BE2C (cell line): ENCODE measurements at regions not wholly inside any gene's neighbourhood (a gene's known extent, or its start where the extent isn't known, plus 50 kb on each side); places are given as distances from the start of the nearest gene placed in this dataset.
"Not testable (repeated sequence)": the region's sequence is repeated elsewhere in the genome, so short reads cannot be mapped to it uniquely, and the experiment has no call there.

ENCODE experiments used
- DNase-seq: peaks from one replicate; pipeline ENCODE4 v3.0.0-alpha.2; 2020
- H3K27me3 ChIP-seq: fragments of 250-450 bp; sonication (Bioruptor Pico); 2 replicates; pipeline ENCODE4 v1.5.1; 2020; ENCODE audit warnings: mild to moderate bottlenecking
- H3K36me3 ChIP-seq: fragments of 250-450 bp; sonication (Bioruptor Pico); 2 replicates; pipeline ENCODE4 v1.5.1; 2020; ENCODE audit warnings: mild to moderate bottlenecking
- H3K4me1 ChIP-seq: fragments of 250-450 bp; sonication (Bioruptor Pico); 2 replicates; pipeline ENCODE4 v1.5.1; 2020
- H3K4me3 ChIP-seq: 2 replicates; pipeline ENCODE4 v1.5.1; 2011; ENCODE audit warnings: low read depth, low read length
- H3K9me3 ChIP-seq: fragments of 250-450 bp; sonication (Bioruptor Pico); 2 replicates; pipeline ENCODE4 v1.5.1; 2020
- TF ChIP-seq, protein P1 (sequence below): IDR thresholded peaks from 2 replicates; pipeline ENCODE4 v1.5.1; 2012; ENCODE audit warnings: mild to moderate bottlenecking, low read depth, low read length

DNA sequence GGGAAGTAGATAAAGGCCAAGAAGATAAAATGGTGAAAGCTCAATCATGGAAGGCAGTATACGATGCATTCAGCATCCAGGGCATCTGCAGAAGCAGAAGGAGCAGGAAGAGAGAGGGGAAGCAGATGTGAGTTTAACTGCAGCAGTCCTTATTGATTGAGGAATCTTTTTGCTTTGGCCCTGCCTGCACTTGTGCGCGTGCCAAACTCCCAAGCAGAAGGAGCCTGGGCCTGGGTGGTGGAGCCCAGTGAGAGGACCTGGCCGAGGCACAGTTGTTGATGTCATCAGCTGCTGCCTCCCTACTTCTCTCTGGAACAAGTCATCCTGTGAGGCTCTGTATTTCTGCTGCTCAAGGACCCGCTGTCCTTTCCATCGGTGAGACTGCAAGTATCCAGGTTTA, 65.5 kb upstream of the ROPN1 start:
- Histone ChIP-seq H3K27me3 (no peaks in the 10 kb centered on the region), H3K9me3 (no peaks in the 10 kb centered on the region), H3K36me3 (no peaks in the 10 kb centered on the region), H3K4me1 (peaks cover 39% of the 10 kb centered on the region), H3K4me3 (no peak overlapping the region)
- peak; percentile 61 for DNase-seq
- TF ChIP-seq, protein P1, sequence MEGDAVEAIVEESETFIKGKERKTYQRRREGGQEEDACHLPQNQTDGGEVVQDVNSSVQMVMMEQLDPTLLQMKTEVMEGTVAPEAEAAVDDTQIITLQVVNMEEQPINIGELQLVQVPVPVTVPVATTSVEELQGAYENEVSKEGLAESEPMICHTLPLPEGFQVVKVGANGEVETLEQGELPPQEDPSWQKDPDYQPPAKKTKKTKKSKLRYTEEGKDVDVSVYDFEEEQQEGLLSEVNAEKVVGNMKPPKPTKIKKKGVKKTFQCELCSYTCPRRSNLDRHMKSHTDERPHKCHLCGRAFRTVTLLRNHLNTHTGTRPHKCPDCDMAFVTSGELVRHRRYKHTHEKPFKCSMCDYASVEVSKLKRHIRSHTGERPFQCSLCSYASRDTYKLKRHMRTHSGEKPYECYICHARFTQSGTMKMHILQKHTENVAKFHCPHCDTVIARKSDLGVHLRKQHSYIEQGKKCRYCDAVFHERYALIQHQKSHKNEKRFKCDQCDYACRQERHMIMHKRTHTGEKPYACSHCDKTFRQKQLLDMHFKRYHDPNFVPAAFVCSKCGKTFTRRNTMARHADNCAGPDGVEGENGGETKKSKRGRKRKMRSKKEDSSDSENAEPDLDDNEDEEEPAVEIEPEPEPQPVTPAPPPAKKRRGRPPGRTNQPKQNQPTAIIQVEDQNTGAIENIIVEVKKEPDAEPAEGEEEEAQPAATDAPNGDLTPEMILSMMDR = no peak

DNA sequence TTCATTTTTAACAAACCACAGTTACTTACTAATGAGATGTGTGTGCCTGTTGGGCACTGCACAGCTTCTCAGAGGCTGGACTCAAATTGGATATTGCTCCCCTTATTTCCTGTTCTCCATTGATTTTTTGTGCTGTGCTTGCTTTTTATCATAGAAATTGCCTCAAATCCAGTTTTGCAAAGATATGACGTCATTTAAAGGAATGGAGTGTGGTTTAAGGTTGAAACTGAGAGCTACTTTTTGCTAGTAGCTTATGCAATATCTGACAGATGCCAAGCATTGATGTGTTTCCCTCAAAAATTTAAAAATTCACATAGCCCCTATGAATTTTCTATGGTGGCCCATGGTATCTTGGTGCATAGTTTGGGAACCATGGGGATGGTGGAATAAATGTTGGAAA, 67.7 kb upstream of the ROPN1 start:
- TF ChIP-seq, protein P1 = no peak
- no peaks in the 10 kb centered on the region for H3K27me3 ChIP-seq
- H3K9me3 ChIP-seq = no peaks in the 10 kb centered on the region
- H3K4me1 ChIP-seq = peaks cover 54% of the 10 kb centered on the region
- H3K36me3 ChIP-seq = no peaks in the 10 kb centered on the region
- H3K4me3 ChIP-seq = no peak overlapping the region
- DNase-seq = no peak

DNA sequence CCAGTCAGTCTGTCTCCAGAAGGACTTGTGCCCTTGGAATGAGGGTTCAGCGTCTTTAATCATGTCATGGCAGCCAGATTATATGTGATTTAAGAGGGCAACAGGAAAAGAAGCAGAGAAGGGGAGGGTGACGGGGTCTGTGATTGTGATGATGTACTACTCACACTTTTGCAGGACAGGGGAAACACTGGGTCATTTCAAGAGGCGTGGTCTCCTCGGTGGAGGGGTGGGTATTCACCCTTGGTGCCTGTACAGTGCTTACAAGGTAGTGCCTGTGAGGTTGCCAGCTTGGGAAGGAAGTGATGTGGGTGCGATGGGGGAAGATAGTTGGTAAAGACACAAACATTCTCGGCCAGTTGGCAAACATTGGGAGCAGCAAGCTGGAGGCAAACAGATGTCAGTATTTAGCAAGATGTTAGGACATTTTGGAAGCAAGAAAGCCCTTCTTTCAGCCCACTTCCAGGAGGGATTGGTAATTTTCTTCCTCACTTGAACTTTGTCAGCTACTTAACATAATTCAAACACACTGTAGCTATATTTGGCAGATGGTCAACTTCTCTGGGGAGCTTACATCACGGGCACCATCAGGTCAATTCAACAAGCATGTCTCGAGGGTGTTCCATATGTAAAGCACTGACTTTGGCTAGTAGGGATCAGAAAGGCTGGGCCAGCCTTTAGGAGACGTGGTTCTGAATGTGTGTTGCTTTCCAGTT, 71.4 kb upstream of the ROPN1 start:
- H3K4me3 ChIP-seq = no peak overlapping the region
- no peaks in the 10 kb centered on the region for H3K36me3 ChIP-seq
- DNase-seq = no peak
- TF ChIP-seq, protein P1 = no peak
- no peaks in the 10 kb centered on the region for H3K9me3 ChIP-seq
- H3K4me1 ChIP-seq = peaks cover 39% of the 10 kb centered on the region
- no peaks in the 10 kb centered on the region for H3K27me3 ChIP-seq

DNA sequence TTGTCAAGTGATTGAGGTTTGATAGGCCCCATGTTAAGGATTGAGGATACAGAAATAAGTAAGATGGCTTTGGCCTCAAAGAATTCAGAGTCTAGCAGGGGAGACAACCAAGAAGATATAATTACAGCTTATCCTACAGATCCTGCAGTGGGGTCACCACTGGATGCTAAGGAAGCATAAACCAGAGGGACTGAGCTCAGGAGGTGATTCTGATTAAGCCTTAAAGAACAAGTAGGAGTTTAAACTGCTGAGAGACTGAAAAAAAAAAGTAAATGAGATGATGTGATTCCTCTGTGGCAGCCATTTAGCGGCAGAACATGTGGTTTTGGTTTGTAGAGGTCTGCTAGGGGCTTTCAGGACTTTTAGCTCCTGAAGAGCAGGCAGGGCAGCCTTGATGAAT, 72.1 kb upstream of the ROPN1 start:
- Histone ChIP-seq H3K9me3 (no peaks in the 10 kb centered on the region), H3K4me1 (peaks cover 42% of the 10 kb centered on the region), H3K36me3 (no peaks in the 10 kb centered on the region), H3K27me3 (no peaks in the 10 kb centered on the region), H3K4me3 (no peak overlapping the region)
- TF ChIP-seq, protein P1 = no peak
- no peak for DNase-seq

DNA sequence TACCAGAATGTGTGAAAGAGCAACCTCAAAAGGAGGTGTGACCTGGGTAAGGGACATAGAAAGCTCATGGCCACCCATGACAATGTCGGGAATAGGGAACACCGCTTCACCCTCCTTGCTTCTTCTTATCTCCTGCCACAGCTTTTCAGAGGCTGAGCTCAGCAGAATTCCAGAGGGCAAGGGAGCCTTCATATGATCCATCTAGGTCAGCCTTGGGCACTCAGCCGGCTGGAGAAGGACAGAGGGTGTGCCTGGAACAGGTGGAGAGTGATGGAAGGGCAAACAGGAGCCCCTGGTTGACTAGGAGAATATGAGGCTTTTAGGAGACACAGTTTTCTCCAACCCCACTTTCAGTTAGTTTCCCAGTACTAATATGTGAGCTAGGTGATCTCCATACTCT, 74.6 kb upstream of the ROPN1 start:
- H3K27me3 ChIP-seq, DNase-seq, H3K9me3 ChIP-seq, H3K36me3 ChIP-seq, H3K4me3 ChIP-seq: not testable (repeated sequence)
- H3K4me1 ChIP-seq = peaks cover 46% of the 10 kb centered on the region

DNA sequence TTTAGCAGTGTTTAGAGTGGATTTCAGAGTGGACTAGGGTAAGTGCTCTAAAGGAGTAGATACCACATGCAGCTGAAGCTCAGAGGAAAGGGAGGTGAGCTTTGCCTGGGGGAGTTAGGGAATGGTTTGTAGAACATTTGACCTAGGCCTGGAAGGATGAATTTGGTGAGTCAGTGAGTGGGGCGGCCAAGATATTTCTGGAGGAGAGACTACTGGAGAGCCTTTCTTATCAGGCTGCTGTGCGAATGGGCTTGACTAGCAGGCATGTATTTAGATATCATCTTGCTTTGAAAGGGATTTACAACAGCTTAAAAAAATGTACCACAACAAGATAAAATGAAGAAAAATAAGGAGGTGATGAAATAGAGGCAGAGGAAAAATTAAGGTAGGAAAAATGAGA, 77.8 kb upstream of the ROPN1 start:
- H3K36me3 ChIP-seq, H3K4me3 ChIP-seq, H3K9me3 ChIP-seq, H3K27me3 ChIP-seq: not testable (repeated sequence)
- peaks cover 19% of the 10 kb centered on the region for H3K4me1 ChIP-seq
- peak; percentile 46 for DNase-seq

DNA sequence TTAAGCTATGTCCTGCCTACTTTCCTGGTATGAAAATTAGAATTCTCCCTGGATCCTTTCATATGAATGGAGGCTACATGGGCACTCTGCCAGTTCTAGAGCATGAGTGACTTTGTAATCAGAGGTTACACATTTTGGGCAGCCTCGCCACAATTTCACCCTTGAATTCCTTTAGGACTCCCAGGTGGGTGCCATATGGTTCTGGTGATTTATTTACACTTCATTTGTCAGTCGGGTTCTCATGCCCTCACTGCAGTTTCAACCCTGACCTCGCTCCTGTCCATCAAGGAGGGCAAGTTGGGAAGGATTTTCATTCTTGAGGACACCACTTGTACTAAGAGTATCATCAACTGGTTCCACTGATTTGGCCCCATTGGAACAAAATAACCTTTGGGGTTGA, 83.2 kb upstream of the ROPN1 start:
- H3K36me3 ChIP-seq, H3K4me3 ChIP-seq, H3K9me3 ChIP-seq, DNase-seq, H3K27me3 ChIP-seq: not testable (repeated sequence)
- H3K4me1 ChIP-seq = peaks cover 12% of the 10 kb centered on the region

DNA sequence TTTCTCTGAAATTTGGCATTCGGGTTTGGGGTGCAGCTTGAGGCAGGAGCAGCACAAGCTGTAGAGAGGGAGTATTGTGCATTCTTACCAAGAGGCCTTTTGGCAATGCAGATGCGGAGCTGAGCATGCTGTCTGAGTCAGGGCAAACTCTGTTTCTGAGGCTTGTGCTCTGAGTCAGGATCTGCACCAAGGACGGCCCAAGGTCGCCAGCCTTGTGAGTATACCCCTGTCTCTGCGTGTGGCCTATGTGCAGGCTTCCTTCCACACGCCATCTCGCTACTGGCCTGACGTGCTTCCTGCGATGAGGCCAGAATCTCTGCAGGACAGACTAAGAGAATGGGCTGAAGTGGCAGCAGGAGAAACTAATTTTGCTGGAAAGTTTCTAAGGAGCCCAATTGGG, 83.8 kb upstream of the ROPN1 start:
- Histone ChIP-seq H3K4me3 (no peak overlapping the region), H3K9me3 (no peaks in the 10 kb centered on the region), H3K4me1 (peaks cover 8% of the 10 kb centered on the region), H3K27me3 (no peaks in the 10 kb centered on the region), H3K36me3 (no peaks in the 10 kb centered on the region)
- TF ChIP-seq, protein P1 = no peak
- DNase-seq = peak; percentile 30
